ENCODE measurements at regions not wholly inside any gene's neighbourhood (a gene's known extent, or its start where the extent isn't known, plus 50 kb on each side); places are given as distances from the start of the nearest gene placed in this dataset.
"Not testable (repeated sequence)": the region's sequence is repeated elsewhere in the genome, so short reads cannot be mapped to it uniquely, and the experiment has no call there.

DNA sequence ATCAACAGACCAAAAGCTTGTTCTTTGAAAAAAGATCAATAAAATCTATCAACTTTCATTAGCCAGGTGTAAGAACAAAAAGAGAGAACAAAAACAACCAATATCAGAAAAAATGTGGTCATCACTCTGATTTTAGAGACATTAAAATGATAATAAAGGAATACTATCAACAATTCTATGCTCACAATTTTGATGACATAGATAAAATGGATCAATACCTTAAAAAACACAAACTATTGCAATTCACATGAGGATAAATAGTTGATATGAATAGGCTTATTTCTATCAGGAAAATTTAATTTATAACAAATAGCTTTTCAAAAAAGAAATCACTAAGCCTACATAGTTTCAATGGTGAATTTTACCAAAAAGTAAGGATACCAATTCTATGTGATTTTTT is 809.4 kb upstream of the EYS start:
- no peak for DNase-seq

DNA sequence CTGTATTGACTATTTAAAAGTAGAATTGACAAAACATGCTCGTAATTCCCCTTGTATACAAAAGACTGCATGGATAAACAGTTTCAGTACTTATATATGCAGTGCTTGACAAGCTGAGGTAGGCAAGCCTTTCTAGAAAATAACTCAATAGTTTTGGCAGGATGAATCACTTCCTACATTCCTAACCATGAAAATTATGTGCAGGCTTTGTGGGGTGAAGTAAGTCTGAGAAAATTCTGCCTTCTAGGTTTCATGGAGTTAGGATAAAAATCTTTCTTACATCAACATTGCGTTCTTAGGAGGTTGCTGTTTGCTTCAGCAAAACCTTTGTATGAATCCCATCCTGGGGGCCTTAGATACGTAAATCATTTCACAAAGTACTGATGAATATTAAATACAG is 801.4 kb upstream of the EYS start:
- no peak for DNase-seq

DNA sequence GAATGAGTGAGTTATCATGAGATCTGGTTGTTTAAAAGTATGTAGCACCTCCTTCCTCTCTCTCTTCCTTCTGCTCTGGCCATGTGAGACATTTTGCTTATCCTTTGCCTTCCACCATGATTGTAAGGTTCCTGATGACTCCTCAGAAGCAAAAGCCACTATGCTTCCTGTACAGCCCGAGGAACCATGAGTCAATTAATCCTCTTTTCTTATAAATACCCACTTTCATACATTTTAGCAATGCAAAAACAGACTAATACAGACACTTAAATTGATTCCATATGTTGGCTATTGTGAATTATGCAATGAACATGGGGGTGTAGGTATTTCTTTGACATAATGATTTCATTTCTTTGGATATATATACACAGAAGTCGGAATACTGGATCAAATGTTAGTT is 792.8 kb upstream of the EYS start:
- no peak for DNase-seq

DNA sequence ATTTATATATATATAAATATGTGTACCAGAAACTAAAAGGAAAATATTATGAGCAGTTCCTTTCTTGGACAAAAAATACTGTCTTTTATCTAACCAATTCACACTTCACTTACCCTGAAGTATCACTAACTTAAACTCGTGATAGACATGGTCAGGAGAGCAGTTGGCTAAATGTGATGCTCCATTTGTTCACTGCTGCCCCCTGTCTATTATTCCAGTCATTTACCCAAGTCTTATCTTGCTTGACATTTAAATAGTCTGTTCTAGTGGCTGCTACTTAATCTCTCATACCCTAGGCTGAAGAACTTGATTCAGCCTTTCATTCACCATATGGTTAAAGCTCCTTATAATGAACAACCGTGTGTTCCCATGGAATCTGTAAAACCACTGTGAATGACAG is 789.6 kb upstream of the EYS start:
- DNase-seq, result no peak

DNA sequence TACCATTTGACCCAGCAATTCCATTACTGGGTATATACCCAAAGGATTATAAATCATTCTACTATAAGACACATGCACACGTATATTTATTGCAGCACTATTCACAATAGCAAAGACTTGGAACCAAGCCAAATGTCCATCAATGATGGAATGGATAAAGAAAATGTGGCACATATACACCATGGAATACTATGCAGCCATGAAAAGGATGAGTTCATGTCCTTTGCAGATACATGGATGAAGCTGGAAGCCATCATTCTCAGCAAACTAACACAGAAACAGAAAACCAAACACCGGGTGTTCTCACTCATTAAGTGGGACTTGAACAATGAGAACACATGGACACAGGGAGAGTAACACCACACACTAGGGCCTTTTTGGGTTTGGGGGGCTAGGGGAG is 787.6 kb upstream of the EYS start:
- DNase-seq, result not testable (repeated sequence)

DNA sequence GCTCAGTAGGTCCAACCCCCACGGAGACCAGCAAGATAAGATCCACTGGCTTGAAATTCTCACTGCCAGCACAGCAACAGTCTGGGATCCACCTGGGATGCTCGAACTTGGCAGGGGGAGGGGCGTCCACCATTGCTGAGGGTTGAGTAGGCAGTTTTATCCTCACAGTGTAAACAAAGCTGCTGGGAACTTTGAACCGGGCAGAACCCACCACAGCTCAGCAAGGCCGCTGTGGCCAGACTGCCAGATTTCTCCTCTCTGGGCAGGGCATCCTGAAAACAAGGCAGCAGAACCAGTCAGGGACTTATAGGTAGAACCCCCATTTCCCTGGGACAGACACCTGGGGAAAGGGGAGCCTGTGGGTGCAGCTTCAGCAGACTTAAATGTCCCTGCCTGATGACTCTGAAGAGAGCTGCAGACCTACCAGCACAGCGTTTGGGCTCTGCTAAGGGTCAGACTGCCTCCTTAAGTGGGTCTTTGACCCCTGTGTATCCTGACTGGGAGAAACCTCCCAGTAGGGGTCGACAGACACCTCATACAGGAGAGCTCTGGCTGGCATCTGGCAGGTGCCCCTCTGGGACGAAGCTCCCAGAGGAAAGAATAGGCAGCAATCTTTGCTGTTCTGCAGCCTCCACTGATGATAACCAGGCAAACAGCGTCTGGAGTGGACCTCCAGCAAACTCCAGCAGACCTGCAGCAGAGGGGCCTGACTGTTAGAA is 782.4 kb upstream of the EYS start:
- no peak for DNase-seq

DNA sequence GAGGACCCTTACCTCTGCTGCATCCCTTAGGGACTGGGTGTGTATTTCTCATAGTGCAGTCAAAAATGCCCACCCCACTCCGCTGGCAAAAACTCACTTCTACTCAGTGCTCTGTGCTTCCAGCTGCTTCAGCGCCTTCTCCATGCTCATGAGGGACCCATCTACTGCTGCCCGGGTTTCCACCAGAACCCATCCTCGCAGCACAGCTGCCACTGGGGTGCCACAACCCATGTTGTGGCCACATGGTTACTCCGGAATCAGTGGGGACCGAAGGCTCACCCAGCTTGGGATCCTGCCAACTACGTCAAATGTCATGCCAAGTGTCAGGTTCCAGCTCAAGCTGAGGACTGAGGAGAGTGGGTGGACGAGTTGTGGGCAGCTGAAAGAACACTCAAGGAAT is 774.2 kb upstream of the EYS start:
- DNase-seq, result no peak

DNA sequence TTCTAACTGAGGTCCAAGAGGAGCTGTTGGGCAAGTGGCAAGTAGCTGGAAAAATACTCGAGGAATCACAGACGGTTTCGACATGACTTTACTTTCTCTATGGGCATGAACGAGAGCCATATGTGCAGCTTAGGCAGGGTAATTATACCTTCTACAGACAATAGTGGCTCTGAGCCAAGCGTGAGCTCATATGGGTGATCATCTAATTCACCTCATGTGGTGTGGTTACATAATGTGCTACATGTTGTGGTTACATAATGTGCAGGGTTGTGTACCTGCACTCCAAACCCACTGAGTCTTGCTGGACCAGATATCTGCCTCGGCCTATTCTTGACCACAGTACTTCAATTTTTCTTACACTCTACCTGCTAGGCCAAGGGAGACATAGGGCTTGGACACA is 771.7 kb upstream of the EYS start:
- DNase-seq, result no peak

DNA sequence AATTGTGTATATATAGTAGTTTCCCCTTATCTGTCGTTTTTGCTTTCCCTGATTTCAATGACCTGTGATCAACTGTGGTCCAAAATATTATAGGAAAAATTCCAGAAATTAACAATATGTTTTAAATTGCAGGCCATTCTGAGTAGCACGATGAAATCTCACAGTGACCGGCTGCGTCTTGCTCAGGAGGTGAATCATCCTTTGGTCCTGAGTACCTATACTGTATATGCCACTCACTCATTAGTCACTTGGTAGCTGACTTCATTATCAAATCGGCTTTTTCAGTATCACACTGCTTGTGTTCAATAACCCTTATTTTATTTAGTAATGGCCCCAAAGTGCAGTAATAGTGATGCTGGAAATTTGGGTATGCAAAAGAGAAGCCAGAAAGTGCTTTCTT is 728.3 kb upstream of the EYS start:
- DNase-seq, result no peak

DNA sequence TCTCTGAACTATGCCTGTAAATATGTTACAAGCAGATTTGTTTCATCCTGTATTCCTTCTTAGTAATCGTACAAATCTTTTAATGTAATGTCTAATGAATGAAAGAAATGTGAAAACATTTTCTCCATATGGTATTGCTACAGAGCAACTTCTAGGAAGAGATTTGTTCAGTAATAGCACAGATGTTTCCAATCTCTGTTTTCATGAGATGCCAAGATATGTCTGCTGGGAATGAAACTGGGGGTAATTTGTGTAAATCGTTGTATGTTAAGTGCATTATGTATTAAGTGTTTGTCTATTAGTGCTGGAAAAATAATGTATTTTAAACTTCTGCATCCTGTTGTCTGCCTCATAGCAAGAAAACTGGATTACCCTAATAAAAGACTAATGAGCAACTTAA is 722.2 kb upstream of the EYS start:
- no peak for DNase-seq

DNA sequence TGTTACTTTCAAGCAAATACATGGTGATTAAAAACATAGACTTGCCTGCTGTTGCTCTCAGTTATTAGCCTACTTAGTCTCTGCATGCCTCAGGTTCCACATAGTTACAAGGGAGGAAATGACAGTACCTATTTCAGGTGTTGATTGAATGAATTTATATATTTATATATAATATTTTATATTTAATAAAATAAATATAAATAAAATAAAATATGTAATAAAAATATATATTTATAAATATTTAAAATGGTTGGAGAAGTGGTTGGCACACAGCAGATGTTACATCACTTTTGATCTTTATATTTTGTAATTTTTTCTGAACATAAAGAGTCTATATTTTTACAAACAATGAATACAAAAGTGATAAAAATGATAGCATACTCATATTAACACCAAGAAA is 716.0 kb upstream of the EYS start:
- no peak for DNase-seq

DNA sequence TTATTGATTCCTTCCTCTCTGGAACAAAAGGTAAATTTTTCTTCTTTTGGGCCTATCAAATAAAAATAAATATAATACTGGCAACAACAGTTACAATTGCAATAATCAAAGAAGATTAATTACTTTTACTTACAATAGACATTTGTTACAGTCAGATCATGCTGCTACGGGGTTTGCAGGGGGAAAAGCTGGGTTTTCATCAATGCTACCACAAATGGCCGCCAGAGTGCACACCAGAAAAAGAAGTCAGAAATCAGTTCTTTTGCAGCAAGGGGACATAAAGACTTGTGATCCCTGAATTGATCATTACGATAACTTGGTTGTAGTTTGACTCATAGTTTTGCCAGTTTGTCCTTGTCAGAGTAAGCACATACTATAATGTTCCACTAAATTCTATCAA is 714.5 kb upstream of the EYS start:
- no peak for DNase-seq

DNA sequence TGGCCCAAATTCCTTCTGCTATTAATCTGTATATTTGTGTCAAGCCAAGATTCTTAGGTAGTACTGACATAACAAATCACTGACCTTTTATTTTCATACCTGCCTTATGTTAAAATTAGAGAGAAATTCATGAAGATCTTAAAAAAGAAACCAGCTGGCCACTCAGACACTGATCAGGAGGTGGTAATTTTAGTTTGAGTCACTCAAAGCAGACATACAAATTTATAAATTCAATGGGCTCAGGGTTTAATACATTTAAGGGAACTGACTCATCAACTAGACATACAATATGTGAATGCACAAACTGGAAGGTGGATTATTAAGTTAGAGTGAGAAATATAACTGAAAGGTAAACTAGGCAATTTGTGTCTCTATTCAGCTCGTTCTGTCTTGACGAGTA is 711.9 kb upstream of the EYS start:
- no peak for DNase-seq

DNA sequence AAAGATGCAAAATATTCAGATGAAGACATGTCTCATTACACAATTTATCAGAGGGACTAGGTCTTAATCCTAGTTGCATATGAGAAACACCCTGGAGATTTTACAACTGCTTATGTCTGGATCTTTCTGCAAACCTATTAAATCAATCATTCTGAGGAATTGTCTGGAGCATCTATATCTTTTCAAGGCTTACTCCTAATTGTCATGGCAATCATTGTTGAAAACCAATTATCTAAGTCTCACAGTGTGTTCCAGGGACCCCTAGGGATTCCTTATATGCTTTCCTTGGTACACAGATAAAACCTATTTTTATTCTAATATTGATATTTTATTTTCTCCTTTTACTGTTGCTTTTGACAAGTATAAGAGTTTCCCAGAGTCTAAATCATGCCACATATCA is 696.9 kb upstream of the EYS start:
- no peak for DNase-seq

DNA sequence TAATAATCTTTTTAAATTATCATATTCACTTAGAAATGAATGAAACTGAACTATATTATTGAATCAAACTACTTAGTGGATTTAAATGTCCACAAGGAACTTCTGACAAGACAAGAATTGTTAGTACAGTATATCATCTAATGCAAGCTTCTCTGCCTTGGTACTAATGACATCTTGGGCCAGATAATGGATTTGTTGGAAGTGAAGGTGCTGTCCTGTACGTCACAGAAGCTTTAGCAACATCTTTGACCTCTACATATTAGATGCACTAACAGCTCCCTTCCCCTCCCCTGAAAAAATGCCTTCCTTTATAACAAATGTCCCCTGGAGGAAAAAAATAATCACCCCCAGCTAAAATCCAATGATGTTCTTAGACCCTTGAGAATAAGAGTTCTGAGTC is 695.8 kb upstream of the EYS start:
- DNase-seq, result no peak

DNA sequence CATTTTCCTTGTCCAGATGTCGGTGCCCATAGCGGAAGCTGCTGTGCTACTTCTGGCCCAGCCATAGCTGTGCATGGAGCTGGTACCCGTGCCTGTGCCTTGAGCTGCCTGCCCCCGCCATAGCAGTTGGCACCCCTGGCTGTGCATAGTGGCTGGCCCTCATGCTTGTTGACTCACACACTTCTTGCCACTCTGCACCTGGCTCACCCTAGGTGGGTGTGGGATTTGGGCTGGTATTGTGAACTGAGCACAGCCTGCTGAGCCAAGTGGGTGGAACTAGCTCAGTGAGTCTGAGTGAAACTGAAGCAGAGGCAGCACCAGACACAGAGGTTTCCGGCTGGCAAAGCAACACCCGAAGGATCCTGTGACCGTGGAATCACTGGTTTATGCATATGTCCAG is 689.5 kb upstream of the EYS start:
- peak; percentile 4 for DNase-seq

DNA sequence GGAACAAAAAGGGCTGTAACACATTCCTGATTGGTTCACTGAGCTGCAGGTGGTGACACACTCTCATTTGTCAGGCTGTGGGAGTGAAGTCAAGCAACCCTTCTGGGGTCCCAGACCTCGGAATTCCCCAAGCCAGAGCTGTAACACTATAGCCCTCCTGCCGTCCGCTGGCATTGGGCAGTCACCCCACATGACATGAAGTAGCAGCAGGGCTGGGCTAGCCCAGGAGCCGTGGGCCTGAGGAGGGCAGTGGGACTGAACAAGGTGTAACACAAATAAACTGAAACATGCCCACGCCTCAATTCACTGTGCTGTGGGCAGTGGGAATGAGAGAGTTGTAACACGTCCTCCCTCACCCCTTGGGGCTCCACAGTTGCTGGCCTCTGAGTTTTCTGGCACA is 689.1 kb upstream of the EYS start:
- DNase-seq, result no peak

DNA sequence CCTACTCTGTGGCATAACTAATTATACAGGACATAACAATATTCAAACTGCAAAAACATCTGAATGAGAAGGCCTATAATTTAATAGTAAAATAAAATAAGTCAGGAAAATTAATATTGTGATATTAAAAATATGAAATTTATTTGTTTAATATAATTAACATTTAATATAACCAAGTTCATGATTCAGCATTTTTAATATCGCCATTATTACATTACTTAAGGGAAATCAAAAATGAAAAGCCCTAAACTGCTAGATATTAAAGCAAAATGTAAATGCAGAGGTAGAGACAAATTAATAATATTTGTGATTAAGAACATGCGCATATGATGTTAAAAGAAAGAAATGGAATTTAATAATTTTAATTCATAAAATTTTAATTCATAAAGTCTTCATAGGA is 683.4 kb upstream of the EYS start:
- DNase-seq, result no peak

DNA sequence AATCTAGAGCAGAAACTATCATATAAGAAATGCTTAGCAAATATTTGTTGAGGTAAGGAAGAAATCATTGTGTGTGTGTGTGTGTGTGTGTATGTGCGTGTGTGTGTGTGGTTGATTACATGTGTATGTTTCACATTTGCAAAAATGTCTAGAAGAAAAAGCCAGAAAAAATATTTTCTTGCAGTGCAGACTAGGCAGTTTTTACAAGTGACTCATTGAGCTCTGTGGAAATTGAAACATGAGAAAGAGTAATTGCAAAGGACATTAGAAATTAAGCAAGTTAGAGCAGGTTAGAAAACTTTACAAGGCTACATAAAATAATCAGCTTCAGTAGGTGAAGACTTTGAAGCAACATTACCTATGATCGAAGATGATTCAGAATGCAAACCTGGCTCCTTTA is 669.0 kb upstream of the EYS start:
- no peak for DNase-seq

DNA sequence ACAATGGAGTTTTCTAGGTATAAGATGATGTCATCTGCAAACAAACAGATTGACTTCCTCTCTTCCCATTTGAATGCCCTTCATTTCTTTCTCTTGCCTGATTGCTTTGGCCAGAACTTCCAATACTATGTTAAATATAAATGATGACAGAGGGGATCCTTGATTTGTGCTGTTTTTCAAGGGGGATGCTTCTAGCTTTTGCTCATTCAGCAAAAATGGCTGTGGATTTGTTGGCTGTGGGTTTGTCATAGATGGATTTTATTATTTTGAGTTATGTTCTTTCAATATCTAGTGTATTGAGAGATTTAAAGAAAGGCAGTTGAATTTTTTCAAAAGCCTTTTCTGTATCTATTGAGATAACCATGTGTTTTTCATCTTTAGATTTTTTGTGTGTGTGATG is 662.4 kb upstream of the EYS start:
- DNase-seq, result no peak

DNA sequence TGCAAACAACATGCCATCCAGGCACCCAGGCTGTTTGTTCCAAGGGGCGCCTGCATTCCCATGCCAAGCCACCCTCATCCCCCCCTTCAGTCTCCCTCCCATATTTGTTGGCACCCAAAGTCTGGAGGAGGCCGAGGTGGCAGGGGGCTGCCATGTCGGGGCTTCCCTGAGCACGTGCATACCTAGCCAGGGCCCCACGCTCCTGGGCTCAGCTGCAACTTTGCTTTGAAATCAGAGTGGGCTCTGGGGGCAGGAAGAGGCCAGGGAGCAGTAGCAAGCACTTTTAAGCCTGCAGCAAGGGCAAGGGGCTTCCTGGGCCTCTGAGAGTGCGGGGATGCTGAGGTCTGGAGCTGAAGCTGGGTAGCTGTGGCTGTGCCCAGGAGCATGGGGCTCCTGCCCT is 655.9 kb upstream of the EYS start:
- DNase-seq, result no peak

DNA sequence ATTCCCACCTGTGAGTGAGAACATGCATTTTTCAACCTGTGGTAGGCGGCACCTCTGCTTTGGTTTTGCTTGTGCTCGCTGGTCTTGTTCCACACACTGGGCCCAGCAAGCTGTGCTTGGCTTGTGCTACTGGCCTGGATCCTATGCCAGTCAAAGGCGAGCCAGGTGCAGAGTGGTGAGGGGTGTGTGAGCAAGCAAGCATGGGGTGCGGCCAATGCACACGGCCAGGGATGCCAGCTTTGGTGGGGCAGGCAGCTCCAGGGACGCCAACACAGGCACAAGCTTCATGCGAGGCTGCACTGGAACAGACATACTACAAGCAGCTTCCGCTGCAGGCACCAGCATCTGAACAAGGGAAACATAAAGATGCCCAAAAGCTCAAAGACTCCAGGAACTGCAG is 654.9 kb upstream of the EYS start:
- DNase-seq, result no peak

DNA sequence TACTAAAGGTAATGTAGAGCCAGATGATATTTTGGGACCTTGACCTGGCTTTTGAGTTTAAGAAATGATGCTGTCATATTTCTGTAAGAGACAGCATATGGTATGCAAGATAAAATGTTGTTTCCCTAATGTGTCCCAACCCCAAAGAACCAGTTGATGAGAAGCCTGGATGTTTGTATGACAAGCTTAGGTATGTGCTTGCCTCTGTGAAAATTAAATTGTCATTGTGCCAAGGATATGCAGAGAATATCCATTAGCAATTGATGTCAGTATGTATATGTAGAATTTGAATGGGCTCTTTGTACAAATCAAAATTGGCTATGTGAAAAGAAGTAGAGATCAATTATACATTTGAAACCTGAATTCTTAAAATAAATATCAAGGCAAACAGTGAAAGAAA is 650.8 kb upstream of the EYS start:
- no peak for DNase-seq

DNA sequence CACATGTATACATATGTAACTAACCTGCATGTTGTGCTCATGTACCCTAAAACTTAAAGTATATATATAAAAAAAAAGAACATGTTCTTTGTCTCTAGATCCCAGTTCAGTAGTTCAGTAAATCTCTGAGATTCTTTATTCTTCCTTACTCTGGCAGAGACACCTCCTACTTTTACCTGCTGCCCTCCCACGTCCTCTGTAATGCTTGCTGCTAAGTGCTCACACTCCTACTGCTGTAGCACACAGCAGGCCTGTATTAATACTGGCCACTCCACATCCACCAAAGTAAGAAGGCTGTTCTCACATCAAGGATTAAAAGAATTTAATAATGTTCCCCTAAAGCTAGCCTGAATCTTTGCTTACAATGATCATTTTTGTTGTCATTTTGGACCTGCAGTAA is 648.4 kb upstream of the EYS start:
- DNase-seq, result no peak

DNA sequence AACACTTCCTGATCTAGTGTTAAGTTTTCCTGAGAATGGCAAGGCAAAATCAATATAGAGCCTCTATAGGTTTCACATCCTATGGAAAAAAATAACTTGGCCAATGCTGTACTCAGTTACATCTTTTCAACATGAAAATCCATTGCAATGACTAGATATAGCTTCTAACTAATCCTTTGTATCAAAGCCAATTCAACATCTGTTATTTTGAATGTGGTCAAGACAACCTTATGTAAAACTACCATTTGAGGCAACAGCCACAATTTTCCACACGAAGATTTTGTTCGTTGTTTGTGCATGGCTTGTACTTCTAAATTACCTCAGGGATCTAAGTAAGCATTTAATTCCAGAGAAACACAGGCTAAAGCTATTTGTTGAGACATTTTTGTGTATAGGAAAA is 637.8 kb upstream of the EYS start:
- no peak for DNase-seq

DNA sequence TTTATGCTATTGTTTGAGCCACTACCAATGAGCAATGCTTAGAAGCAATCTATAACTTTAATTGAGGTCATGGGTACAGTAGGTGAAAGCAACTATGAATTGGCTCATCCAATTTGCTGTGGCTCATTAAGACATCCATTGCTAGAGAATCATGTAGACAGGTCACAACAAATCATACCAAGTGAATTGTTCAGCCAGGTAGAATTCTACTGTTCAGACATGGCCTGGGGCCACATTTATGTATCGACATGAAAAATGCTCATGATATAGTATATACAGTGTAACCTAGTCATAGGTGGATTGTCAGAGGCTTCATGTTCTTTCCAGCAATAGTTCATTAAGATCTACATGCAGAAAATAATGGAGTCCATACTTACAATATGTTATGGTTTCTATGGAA is 633.7 kb upstream of the EYS start:
- DNase-seq, result no peak
